HT-29 (cell line): ENCODE measurements at regions not wholly inside any gene's neighbourhood (a gene's known extent, or its start where the extent isn't known, plus 50 kb on each side); places are given as distances from the start of the nearest gene placed in this dataset.
"Not testable (repeated sequence)": the region's sequence is repeated elsewhere in the genome, so short reads cannot be mapped to it uniquely, and the experiment has no call there.

ENCODE experiments used
- DNase-seq: peaks from one replicate; pipeline ENCODE4 v3.0.0-alpha.2; 2015; ENCODE audit warnings: low spot score

- DNase-seq, result no peak
Measured at GRCh38 chr3:115252679-115253078, 105.6 kb upstream of the ZBTB20 start.

DNA sequence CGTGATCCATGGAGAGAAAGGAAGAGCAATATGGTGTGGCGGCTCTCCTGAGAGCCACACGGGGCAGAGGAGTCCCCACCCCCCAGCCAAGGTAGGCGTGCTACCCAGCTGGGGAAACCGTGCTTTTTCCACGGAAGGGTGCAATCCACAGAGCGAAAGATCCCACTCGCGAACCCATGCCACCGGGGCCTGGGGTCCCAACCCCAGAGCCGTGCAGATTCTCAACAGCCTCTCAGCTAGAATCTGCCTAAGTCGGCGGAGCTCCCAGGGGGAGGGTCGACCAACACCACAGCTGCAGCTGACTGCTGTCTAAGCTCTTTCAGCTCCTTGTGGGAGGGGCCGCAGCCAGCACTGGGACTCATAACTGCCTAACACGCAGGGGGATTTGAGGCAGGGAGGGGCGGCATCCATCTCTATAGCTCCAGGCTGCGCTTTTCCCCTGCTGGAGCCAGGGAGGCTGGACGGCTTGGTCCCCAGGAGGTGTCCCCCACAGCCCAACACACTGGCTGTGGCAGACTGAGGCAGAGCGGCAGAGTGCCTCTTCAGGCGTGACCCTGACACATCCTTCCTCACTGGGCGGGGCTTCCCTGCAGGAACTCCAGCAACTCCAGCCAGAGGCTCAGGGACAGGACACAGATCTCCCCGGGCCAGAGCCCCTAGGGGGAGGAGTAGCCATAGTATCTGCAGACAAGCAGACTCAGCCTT is 107.6 kb upstream of the ZBTB20 start:
- no peak for DNase-seq

DNA sequence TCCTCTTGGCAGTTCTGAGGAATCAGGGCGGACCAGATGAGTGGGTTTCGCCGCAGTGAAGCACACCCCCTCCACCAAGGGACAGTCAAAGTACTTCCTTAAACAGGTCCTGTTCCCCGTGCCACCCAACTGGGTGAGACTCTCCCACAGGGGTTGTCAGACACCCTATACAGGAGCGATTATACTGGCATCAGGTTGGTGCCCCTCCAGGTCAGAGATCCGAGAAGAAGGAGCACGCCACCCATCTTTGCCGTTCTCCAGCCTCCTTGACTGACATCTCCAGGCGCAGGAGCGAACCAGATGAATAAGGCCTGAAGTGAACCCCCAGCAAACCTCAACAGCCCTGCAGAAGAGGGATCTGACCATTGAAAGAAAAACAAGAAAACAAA is 108.1 kb upstream of the ZBTB20 start:
- DNase-seq, result no peak

DNA sequence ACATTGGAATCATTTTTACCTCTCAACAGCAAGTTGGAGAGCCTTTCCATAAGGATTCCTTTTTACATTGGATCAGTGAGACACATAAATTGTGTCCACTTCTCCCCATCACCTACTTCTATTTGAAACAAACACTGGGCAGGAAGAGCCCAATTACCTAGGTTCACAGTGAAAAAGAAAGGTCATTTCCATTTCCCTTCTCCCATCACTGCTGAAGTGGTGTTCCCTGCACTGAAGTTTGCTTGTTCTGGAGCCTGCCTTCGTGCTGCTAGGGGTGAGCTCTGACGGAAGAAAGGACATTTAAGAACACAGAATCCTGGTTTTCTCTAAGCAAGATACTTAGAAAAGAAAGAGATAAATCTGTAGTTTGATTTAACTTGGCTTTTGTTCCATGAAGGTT is 123.8 kb upstream of the ZBTB20 start:
- DNase-seq, result no peak

DNA sequence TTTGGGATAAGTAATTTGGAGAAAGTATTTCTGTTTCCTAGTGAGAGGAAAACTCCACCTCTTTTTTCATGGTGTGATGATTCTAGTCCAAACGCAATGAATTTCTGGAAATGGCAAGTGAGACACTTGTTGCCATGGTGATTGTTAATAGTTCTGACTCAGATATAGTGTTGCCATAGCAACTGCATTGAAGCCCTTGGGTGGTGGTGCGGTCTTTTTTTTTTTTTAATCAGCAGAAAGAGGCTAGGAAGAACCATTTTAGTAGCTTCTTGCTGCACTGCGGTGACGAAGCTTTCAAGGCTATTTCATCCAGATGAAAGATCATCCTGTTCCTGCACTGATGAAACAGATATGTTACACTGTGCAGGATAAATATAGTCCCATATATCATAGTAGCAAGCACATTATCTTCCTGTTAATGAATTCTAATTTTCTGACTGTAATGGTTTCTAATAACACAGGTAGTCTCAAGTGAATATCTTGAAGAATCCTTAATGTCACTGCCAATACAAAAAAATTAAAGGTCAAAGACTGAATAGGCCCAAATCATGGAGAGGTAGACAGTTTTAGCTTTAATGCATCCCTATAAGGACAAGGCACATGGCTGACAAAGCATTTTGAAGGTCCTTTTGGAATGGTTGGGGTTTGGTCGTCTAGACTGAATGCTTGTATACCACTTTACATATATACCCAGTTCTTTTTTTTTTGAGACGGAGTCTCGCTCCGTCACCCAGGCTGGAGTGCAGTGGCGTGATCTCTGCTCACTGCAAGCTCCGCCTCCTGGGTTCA is 125.1 kb upstream of the ZBTB20 start:
- no peak for DNase-seq

- DNase-seq, result no peak
Measured at GRCh38 chr3:115275896-115276295, 128.8 kb upstream of the ZBTB20 start.

DNA sequence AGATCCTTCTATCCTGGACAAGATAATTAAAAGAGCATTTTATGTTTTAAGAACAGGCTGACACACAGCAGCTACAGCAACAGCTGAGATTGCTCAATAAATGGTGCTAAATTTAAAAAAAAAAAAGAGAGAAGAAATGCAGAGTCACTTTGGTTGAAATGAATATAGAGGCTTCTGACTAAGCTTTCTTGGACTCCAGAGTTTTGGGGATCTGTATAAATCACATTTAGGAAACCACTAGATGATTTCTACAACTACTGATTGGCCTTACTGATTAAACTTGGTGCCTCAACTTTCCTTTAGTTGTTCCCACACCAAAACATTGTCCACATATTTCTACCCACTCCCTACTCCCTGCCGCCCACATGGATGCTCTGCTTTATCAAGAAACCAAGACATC is 132.9 kb upstream of the ZBTB20 start:
- DNase-seq, result no peak

DNA sequence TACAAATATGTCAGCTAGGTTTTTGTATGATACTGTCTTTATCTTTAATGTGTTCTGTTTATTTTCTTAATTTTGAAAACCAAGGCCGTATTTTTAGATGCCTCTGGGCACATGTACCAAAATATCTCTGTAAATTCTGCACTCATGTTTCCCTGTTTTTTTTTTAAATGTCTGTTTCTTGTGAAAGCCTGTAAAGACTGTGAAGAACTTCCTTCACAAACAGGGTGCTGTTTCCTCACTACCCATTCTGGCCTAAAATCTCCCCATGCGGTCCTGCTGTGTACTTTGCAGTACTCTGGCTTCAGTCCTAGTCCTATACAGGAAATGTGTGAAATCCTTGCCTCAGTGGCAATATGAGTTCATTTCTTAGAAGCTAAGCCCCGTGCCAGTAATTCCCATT is 133.4 kb upstream of the ZBTB20 start:
- DNase-seq, result no peak

DNA sequence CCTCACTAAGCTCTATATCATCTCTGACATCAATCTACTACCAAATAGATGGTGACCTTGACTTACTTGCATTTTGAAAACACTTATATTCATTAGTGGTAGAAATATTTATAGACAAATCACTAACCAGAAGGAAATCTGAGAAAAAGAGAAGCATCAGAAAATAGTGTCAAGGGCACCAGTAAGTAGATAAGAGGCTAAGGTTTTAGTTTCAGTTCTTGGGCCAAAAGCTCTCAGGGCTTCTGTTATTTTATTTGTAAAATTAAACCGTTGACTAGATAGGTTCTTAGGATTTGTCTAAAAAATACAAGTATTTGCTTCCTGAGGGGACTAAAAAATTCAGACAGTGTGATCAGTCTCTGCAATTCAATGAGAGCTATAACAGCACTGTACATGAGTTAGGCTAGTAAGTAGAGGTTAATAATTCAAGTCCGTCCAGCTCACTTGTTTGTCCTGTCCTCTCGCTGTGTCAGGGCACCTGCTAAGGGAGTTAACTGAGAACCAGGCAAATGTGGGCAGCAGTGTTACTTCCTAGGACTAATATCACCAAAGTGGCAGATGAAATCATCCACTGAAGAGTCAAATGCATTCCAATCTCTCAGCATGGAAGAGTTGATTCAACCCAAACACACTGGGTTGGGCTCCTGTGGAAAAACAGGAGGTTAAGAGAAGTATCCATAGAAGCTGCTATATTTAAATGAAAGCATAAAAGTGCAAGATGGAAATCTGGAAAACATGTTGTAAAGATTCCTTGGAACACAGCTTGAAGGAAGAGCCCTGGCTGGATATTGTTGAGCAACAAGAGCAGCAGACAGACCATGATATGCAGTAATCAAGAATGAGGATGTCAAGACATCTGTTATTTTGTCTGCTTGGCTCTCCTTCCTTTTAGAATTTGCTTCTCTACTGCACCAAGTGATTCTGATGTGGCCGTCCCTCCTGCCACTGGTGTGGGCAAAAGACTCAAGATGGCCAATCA is 134.9 kb upstream of the ZBTB20 start:
- DNase-seq, result no peak

GRCh38 chr3:115284980-115285379 is 137.9 kb upstream of the ZBTB20 start:
- DNase-seq, result no peak

- DNase-seq, result no peak
Measured at GRCh38 chr3:115286529-115287197, 139.6 kb upstream of the ZBTB20 start.

DNA sequence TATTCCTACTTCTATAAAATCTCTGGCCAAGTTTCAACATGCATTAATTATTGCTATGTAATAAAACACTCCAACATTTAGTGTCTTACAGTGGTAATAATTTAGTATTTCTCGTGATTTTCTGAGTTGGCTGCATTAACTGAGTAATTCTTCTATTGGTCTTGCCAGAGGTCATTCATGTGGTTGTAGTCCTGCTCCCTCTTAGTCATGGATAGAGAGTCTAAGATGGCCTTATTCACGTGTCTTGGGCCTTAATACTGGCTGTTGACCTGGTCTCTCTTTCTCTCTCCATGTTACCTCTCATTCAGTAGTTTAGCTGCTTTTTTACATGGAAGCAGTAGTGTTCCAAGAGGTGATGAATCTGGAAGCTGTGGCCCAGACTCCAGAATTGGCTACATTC is 140.1 kb upstream of the ZBTB20 start:
- DNase-seq, result no peak

- no peak for DNase-seq
Measured at GRCh38 chr3:115292131-115292530, 145.0 kb upstream of the ZBTB20 start.

- no peak for DNase-seq
Measured at GRCh38 chr3:115292677-115293165, 145.6 kb upstream of the ZBTB20 start.

DNA sequence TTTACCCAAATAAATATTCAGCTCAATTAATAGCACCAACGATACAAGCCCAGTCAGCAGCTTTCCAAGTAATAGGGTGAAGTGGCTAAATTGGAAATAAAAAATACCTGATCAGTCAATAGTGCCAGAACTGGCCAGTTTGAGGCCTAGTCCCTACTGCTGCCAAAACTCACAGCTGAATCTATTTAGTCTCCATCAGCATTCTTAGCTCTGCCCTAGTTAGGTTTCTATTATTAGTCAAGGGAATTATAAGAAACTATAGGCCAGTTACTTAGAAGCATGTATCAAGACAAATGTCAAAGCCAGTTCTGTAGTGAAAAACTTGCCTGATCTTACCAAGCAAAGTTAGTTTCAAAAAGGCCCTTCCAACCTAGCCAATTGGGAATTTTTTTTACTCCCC is 146.2 kb upstream of the ZBTB20 start:
- no peak for DNase-seq

- DNase-seq, result no peak
Measured at GRCh38 chr3:115301364-115301860, 154.3 kb upstream of the ZBTB20 start.

DNA sequence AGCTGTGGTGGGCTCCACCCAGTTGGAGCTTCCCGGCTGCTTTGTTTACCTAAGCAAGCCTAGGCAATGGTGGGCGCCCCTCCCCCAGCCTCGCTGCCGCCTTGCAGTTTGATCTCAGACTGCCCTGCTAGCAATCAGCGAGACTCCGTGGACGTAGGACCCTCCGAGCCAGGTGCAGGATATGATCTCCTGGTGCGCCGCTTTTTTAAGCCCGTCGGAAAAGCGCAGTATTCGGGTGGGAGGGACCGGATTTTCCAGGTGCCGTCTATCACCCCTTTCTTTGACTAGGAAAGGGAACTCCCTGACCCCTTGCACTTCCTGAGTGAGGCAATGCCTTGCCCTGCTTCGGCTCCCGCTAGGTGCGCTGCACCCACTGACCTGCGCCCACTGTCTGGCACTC is 170.9 kb upstream of the ZBTB20 start:
- DNase-seq, result not testable (repeated sequence)

GRCh38 chr3:115321400-115321805 is 174.3 kb upstream of the ZBTB20 start:
- DNase-seq, result no peak

- no peak for DNase-seq
Measured at GRCh38 chr3:115322901-115323300, 175.8 kb upstream of the ZBTB20 start.

GRCh38 chr3:115323380-115323779 is 176.3 kb upstream of the ZBTB20 start:
- DNase-seq, result no peak

DNA sequence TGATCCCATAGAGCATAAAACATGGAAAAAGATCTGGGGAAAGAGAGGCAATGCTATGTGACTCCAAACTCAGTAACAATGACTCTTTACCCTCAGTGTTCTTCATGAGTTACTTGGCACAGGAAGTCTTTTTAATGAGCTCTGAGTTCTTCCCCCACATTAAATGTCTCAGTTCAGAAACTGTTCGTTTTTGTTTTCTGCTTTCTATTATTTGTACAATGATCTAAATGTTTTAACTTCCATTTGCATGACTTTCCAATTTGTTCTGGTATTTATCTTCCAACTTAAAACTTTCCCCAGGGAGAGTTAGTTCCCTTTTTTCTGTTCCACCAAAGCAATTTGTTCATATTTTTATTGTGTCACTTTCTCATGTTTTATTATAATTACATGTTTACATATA is 177.0 kb upstream of the ZBTB20 start:
- no peak for DNase-seq
